HG02973 (cell line): ENCODE measurements at regions not wholly inside any gene's neighbourhood (a gene's known extent, or its start where the extent isn't known, plus 50 kb on each side); places are given as distances from the start of the nearest gene placed in this dataset.
"Not testable (repeated sequence)": the region's sequence is repeated elsewhere in the genome, so short reads cannot be mapped to it uniquely, and the experiment has no call there.

Experiments used
- ATAC-seq: cut with Tn5 transposase; IDR thresholded peaks from one replicate; pipeline ENCODE4 v1.9.1; 2021; ENCODE audit warnings: moderate library complexity; ENCODE audit not compliant: unreplicated experiment

DNA sequence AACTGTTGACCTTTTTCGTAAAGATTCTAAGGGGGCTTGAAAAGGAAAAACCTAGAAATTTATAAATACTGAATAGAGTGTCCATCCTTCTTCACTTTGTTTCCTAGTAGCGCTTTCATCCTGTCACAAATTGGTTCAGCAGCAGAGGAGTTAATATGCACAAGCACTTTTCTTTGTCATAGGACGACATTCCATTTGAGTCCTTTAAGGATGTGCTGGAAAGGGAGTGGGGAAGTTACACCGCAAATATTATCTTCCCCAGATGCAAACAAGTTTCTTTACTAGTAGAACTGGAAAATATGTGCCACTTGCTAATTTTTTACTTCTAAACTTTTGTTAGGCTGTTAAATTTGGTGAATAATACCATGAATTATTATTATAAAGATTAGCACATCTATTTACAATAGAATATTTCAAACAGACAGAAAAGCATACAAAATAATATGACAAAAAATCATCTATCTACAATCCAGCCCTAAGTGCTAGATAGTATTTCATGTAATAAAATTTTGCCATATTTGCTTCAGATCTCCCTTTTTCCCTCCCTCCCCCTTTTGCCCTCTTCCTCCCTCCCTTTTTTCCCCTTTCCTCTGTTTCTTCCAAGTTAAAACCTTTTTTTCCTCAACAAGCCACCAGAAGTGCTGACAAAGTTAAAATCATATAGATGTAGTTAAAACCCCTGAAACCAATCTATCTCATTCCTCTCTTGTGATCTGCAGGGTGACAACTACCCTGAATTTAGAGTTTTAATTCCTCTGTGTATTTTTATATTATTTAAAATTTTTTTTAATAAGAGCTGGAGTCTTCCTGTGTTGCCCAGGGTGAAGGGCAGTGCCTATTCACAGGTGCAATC, 50.5 kb upstream of the MAP4K3 start:
- ATAC-seq, result no peak

DNA sequence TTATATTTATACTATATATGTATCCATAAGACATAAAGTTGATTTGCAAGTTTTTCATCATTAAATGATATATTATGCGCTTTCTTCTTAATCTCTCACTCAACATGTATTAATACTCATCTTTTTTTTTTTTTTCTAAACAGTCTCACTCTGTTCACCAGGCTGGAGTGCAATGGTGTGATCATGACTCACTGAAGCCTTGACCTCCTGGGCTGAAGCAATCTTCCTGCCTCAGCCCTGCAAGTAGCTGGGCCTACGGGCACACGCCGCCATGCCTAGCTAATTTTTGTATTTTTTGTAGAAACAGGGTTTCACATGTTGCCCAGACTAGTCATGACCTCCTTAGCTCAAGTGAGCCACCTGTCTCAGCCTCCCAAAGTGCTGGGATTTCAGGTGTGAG, 51.4 kb upstream of the MAP4K3 start:
- ATAC-seq, result no peak

- no peak for ATAC-seq
These were observed 53.5 kb upstream of the MAP4K3 start for GRCh38 chr2:39490586-39490985.

DNA sequence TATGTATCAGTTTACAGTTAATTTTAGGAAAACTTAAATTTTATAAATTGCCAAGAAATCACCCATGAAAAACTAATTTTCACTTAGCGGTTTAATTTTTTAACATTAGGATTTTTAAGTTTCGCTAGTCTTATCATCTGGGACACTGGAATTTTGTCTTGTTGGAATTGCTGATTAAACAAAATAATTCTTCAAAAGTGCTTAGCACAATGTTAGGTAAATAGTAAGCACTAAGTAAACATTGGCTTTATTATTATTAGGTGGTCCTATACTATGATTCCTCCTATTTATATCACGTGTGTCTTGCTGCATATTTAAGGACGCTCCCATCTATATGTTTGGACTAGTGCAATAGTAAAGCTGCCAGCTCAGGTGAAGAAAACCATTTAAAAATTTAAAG, 54.6 kb upstream of the MAP4K3 start:
- no peak for ATAC-seq

GRCh38 chr2:39492095-39492590, 55.1 kb upstream of the MAP4K3 start:
- ATAC-seq, result peak; percentile 97

GRCh38 chr2:39492716-39493115, 55.6 kb upstream of the MAP4K3 start:
- no peak for ATAC-seq

DNA sequence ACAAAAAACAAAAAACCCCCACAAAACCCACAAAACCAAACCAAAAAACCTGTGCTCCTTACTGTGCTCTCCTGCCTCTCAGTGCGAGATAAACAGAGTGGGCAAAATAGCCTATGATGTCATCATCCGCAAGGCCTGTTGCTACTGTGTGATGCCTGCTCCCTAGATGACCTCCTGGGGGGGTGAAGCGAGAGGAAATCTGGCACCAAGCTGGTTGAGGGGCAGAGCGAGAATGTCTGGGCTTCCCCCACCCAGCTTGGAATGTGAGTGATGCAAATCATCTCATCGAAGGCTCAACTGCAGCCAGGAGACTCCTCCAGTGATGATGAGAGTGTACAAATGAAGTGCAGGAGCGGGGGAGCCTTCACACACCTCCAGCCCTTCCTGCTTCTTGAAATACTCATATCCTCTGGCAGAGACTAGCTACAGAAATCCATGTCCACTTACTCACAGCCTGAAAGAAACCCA, 57.7 kb upstream of the MAP4K3 start:
- ATAC-seq, result peak; percentile 41

GRCh38 chr2:39497082-39497801, 60.2 kb upstream of the MAP4K3 start:
- no peak for ATAC-seq

GRCh38 chr2:39498176-39498575, 61.1 kb upstream of the MAP4K3 start:
- not testable (repeated sequence) for ATAC-seq

DNA sequence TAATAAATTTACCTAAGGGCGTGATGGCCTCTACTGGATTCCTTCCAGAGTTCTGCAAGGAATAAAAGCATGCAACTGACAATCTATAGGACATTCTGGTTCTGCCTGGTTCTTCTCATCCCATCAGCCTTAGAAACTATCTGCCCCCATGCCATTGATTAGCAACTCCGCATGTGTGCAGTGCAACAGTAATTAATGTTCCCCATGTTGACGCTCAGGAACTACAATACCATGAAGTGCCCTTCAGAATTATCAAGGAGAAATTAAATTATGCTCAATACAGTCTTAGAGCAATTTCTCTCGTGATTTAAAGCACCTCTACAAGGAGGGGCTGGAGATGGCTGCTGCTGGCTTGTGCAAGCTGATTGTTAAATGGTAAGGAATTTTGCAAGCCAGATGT, 61.7 kb upstream of the MAP4K3 start:
- ATAC-seq, result no peak

GRCh38 chr2:39499336-39499735, 62.3 kb upstream of the MAP4K3 start:
- ATAC-seq, result no peak

DNA sequence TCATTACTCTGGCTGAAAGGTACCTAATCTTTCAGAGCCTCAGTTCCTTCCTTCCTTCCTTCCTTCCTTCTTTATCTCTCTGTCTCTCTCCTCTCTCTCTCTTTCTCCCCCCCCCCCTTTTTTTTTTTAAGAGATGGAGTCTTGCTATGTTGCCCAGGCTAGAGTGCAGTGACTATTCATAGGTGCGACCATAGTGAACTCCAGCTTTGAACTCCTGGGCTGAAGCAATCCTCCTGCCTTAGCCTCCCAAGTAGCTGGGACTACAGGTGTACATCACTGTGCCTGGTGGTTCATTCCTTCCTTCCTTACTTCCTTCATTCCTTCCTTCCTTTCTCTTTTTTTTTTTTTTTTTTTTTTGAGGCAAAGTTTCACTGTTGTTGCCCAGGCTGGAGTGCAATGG, 64.3 kb upstream of the MAP4K3 start:
- no peak for ATAC-seq

GRCh38 chr2:39503277-39503676, 66.2 kb upstream of the MAP4K3 start:
- ATAC-seq, result no peak

DNA sequence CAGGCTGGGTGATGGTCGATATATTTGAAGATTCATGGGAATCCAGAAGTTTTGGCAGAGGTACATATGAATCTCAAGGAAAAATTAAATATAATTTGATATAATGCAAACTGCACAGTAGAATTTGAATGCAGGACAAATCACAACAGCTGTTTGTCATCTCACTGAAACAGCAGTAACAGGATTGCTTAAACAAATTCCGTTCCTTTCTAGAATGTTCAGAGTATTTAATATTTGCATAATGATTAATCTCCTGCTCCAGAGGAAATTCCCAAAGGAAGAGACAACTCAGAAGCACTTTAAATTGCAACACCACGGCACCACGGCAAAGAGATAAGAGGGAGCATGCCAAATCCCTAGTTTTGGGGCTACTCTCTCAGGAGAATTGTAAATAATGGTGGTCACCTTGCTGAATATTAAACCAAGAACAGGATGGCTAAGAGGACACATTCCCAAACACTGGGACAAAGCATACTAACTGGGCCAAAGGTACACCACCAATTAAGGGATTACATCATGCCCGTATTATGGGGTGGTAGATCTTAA, 67.8 kb upstream of the MAP4K3 start:
- ATAC-seq, result no peak

DNA sequence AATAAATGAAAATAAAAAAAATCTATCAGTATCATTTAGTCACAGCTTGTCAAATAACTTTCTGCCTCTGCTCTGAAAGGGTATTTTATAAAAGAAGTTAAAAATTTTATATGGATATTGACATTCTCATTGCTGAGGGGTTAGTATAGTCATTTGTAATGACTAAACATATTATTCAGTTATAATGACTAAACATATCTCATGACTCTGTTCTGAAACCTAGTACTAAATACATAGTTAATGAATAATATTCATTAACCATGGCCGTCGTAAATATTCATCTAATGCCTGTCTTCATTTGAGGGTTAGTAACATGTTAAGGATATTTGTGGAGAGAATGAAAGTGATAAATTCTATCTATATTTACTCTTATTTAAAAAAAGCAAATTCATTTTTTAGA, 69.1 kb upstream of the MAP4K3 start:
- ATAC-seq, result no peak

GRCh38 chr2:39508198-39508597, 71.1 kb upstream of the MAP4K3 start:
- no peak for ATAC-seq

DNA sequence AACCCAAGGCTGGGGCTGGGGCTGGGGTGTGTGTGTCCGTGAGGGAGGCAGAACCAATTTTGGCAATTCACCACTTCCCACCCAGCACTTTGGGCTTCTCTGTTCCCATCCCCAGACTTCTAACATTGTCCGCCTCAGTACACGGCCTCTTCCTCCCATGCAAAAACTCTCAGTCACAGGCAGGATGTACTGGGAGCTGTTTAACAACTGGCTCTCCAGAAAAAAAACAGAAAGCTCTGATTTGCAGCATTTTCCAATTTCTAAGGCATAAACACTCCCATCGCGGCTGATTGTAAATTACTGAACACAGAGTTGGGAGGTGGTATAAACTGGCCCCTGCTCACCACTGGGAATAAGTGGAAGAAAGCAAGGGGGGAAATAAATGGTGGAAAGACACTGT, 73.1 kb upstream of the MAP4K3 start:
- ATAC-seq, result no peak

DNA sequence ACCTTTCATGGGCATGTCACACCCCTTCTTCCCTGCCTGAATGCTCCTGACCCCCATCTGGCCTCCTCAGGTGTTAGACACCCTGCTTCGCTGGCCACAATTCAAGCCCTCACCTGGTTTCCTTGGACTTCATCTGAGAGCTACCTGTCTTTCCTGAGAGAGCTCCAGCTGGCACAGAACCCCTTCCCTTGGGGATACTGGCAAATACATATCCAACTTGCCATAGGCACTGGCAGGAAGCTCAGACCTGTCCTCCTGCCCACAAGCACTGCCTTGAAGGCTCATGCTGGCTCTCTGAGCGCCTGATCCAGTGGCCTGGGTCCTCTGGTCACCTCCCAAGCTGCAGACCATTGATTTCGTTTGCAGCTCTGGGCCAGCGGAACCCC, 74.1 kb upstream of the MAP4K3 start:
- ATAC-seq, result no peak

DNA sequence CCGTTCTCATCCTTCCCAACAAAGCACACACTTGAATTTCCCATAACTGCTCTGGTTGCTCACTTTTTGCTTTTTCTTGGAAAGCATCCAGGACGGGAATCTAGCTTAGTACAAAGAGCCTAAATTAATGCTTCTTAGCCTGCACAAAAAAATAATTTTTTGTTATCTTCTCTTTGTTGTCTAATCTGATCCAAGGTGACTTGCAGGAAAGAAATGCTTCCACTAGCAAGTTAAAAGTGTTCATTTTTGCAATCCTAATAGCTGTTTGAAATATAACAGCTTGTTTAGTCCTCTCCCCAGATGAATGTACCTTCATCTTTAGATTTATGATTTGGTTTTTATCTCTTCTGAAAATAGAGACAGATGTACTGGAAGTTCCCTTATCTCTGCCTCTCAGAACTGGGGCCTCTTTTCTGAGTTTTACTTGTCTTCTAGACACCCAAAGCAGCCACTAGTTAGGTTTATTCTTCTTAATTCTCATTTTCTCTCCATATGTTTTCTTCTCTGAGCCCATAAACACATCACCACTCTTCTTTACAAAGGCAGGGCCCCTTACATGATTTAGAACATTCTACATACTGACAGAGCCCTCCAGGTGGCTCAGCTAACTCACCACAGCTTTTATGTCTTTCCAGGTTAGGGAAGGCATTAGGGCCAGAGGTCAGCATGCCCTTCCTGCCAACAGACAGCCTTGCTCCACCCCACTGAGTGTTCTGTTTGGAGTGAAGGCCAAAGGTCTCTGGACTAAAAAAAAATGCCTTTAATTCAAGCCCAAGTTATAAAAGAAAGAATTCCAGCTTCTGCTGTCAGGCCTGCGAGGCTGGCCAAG, 74.7 kb upstream of the MAP4K3 start:
- ATAC-seq, result no peak

GRCh38 chr2:39512434-39512935, 75.4 kb upstream of the MAP4K3 start:
- ATAC-seq, result no peak

DNA sequence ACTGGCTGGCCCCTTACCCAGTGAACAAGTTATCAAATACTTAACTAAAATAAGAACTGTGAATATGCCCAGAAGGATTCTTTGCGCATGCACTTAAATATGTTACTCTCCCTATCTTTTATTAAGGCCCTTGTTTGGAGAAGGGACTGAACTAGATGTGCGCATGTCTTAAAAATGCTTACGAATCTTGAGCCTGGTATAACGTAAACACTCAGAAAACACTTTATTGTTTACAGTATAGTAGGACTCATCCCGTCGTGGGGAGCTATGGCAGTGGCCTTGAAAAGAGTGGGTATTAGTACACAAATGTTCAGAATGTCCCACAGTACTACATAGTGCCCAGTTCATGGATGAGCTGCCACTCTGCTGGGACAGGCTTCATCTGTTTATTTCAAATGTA, 75.9 kb upstream of the MAP4K3 start:
- no peak for ATAC-seq
